ENCODE measurements at regions not wholly inside any gene's neighbourhood (a gene's known extent, or its start where the extent isn't known, plus 50 kb on each side); places are given as distances from the start of the nearest gene placed in this dataset.

DNA sequence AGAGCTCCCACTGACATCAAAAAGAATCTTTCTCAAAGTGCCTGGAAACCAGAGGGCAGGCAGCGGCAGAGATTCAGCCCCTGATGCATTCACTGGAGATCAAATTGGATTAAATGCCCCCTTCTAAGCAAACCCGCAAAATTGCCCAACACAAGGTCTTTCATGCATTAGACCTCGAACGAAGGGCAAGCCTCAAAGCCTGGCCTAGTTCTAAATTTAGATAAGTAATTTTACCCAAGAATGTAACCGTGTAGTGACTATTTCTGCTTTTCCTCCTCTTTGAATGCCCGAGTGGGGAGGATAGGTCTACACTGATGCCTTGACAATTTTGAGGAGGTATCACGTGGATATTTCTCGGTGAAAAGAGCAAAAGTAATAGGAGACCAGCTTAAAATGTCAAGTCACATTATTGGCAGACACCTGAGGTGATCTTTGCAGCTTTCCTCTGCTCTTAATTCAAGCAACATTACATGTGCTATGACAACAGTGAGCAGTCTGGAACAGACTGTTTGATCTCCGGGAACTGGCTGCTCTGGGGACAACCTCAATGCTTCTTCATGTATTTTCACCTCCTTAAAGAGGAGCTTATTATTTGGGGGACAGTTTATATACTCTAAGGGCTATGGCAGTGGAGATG is 1263.5 kb upstream of the AUTS2 start:
- DNase-seq (ENCODE audit: low read depth), result no peak
- TF ChIP-seq, protein P1, sequence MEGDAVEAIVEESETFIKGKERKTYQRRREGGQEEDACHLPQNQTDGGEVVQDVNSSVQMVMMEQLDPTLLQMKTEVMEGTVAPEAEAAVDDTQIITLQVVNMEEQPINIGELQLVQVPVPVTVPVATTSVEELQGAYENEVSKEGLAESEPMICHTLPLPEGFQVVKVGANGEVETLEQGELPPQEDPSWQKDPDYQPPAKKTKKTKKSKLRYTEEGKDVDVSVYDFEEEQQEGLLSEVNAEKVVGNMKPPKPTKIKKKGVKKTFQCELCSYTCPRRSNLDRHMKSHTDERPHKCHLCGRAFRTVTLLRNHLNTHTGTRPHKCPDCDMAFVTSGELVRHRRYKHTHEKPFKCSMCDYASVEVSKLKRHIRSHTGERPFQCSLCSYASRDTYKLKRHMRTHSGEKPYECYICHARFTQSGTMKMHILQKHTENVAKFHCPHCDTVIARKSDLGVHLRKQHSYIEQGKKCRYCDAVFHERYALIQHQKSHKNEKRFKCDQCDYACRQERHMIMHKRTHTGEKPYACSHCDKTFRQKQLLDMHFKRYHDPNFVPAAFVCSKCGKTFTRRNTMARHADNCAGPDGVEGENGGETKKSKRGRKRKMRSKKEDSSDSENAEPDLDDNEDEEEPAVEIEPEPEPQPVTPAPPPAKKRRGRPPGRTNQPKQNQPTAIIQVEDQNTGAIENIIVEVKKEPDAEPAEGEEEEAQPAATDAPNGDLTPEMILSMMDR (IDR thresholded peaks at IDR 0.05; ENCODE audit: low read length, missing control alignments), result no peak
- H3K4me3 ChIP-seq (replicated peaks; ENCODE audit: low read depth, low read length), result no peak overlapping the region

DNA sequence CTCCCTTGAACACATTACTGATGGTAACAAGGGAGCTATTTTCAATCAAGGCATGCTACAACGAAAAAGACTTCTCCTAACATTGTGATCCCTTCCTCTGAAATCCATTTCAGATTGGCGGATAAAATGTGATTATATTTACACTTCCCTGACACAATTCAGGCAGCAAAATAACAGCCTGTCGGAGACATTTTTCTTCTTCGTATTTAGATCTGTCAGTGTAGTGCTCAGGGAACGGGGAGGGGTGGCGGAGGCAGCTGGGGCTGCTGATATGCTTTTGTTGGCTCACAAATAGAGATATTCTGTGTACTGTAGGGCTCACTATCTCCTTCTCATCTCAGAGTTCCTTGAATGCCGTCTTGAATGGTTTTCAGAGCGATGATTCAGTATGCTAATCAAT is 1261.7 kb upstream of the AUTS2 start:
- no peak overlapping the region for H3K4me3 ChIP-seq (replicated peaks; ENCODE audit: low read depth, low read length)
- TF ChIP-seq, protein P1 (IDR thresholded peaks at IDR 0.05; ENCODE audit: low read length, missing control alignments), result no peak
- DNase-seq (ENCODE audit: low read depth), result no peak

DNA sequence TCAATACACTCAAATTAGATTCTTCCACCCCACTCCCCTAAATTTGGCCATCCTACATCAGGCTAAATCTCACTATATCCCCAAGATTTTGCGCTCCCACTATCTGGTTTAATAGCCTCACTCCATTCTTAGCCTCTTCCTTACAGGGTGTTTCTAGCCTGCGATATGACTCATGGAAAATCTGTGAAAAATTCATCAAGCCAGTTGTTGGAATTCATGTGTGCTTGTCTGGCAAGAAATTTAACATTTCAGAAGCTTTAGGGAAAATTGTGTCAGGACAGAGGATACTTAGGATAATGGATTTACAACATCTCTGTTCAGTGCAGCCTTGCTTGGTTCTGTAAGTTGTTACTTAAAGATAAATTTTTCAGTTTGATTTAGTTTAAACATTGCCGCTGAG is 1249.9 kb upstream of the AUTS2 start:
- no peak overlapping the region for H3K4me3 ChIP-seq (replicated peaks; ENCODE audit: low read depth, low read length)
- TF ChIP-seq, protein P1 (IDR thresholded peaks at IDR 0.05; ENCODE audit: low read length, missing control alignments), result no peak
- DNase-seq (ENCODE audit: low read depth), result no peak

DNA sequence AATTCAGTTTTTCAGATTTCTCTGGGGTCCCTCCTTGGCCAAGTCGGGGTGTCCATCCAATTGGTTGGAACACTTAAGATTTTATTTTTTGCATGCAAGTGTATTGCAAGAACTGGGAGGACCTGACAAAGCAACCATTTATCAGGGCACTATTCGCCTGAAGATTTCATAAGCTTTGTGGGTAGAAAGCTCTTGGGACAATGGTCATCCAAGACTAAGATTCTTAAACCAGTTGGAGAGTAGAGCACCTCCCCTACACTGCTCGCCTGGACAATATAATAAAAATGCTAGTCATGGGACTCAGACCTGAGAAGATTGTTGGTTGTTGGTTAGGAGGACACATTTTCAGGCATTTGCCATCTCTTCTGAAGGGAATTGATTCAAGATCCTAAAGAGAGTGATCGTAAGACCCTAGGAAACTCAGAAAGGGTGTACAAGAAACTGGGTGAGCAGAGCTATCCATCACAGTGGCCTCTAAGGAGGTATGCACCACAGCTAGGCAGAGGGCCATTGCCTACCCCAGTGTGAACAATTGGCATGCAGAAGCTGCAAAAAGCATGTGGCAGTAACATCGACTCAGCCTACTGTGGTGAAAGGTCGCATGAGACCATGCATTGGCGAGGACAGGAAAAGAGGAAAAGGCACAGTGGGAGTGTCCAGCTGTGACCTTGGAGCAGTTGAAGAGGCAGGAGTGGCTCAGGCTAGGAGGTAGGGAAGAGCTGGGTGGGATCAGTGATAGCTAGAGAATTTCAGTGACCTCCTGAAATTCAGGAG is 1235.3 kb upstream of the AUTS2 start:
- no peak for DNase-seq (ENCODE audit: low read depth)
- H3K4me3 ChIP-seq (replicated peaks; ENCODE audit: low read depth, low read length), result no peak overlapping the region
- TF ChIP-seq, protein P1 (IDR thresholded peaks at IDR 0.05; ENCODE audit: low read length, missing control alignments), result no peak

DNA sequence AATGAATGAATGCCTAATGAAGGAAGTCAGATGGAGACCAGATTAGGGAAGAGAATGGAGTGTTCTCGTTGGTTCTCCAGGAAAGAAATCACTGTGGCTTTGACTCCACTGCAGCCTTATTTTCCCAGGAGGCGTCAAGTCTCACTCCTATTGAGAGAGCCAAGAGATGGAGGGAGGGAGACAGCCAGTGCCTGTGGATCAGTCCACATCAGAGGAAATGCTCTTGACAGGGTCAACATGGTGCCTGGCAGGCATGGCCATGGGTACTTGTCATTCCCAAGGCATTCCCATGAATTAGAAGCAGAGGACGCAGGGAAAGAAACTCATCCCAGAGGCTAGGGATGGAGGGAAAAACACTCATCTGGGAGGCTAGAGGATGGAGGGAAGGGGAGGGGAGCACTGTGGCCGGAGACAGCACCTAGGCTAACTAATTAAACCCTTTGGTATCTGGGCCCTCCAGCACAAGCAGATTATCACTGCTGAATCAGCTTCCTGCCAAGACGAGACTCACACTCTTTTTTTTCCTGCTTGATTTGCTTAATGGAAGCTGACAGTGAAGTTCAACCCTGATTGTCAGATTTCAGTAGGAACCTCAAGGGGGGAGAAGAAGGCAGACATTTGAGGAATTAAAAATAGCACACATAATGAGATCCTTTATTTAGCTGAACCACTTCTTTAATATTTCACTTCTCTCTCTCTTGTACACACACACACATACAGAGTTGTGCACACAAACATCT is 1233.2 kb upstream of the AUTS2 start:
- DNase-seq (ENCODE audit: low read depth), result no peak
- TF ChIP-seq, protein P1 (IDR thresholded peaks at IDR 0.05; ENCODE audit: low read length, missing control alignments), result no peak
- H3K4me3 ChIP-seq (replicated peaks; ENCODE audit: low read depth, low read length), result no peak overlapping the region

DNA sequence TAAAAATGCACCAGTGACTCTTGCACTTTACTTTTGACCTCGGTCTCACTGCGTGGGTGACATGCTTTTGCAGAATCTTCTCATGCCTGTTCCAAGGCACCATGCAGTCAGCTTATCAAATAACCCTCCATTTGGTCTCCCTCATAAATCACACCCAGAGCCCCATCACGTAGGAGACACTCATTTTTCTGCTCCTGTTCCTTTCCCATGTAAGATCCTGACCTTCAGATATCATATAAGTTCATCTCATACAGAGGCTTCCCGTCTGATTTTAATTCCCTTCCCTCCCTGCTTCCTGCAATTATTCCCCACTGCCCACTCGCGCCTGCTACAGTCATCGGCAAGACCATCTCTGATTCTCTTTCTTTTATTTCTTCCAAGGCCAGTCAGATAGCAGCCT is 1226.3 kb upstream of the AUTS2 start:
- H3K4me3 ChIP-seq (replicated peaks; ENCODE audit: low read depth, low read length), result no peak overlapping the region
- TF ChIP-seq, protein P1 (IDR thresholded peaks at IDR 0.05; ENCODE audit: low read length, missing control alignments), result no peak
- DNase-seq (ENCODE audit: low read depth), result no peak
